ENCODE measurements at regions not wholly inside any gene's neighbourhood (a gene's known extent, or its start where the extent isn't known, plus 50 kb on each side); places are given as distances from the start of the nearest gene placed in this dataset.
"Not testable (repeated sequence)": the region's sequence is repeated elsewhere in the genome, so short reads cannot be mapped to it uniquely, and the experiment has no call there.

DNA sequence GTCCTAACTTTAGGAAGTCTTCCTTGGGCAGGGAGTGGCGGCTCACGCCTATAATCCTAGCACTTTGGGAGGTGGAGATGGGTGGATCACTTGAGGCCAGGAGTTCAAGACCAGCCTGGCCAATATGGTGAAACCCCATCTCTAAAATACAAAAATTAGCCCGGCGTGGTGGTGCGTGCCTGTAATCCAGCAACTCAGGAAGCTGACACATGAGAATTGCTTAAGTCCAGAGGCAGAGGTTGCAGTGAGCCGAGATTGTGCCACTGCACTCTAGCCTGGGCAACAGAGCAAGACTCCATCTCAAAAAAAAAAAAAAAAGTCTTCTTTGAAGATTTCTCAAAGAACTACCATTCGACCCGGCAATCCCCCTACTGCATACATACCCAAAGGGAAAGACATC is 50.0 kb upstream of the GPCPD1 start:
- H3K4me2 ChIP-seq (ENCODE audit: control insufficient read depth, insufficient read depth); H3K9ac ChIP-seq (ENCODE audit: control insufficient read depth, insufficient read depth, low read length); BruUV-seq (replicated peaks); H3K9me3 ChIP-seq (replicated peaks; ENCODE audit: control insufficient read depth, insufficient read depth, low read length); H3K79me2 ChIP-seq (ENCODE audit: control insufficient read depth, insufficient read depth, low read length); FAIRE-seq; ATAC-seq; DNase-seq (ENCODE audit: low read depth, low spot score); in situ Hi-C loops (cut with MboI); H3K27me3 ChIP-seq (replicated peaks in 1 of 2; ENCODE audit: control insufficient read depth in 2 of 2, insufficient read depth in 2 of 2, low read length in 1 of 2); H3K36me3 ChIP-seq (ENCODE audit: control insufficient read depth in 2 of 2, insufficient read depth in 2 of 2, low read length in 1 of 2); H3K27ac ChIP-seq (ENCODE audit: control insufficient read depth, insufficient read depth); H4K20me1 ChIP-seq (ENCODE audit: control insufficient read depth, insufficient read depth); intact Hi-C loops (cut with micrococcal nuclease; ENCODE audit: unreplicated experiment); H3K4me3 ChIP-seq; H2AFZ ChIP-seq (ENCODE audit: control insufficient read depth, low read depth, low read length): not testable (repeated sequence)
- WGBS (ENCODE audit: insufficient coverage, insufficient replicate concordance, low lambda C conversion rate, missing lambda C conversion rate), result 98% methylated on average over 8 of the region's 8 CpGs
- SMC1A ChIA-PET (ENCODE audit: uncharacterized antibody, unreplicated experiment), result interaction anchor here (0.8 to 9.1 kb wide), 6 partner anchors 14 to 131 kb away, joined by 3 to 78 read pairs (median 5); partner anchors contain the start of gene SHLD1
- CTCF ChIA-PET, result interaction anchor here (1.2 kb wide), 1 partner anchor 98 kb away, joined by 3 read pairs; no protein-coding TSS in a partner anchor
- H3K4me1 ChIP-seq (ENCODE audit: control insufficient read depth, insufficient read depth, low read length), result peaks cover 10% of the 10 kb centered on the region
- RAD21 ChIA-PET (ENCODE audit: unreplicated experiment), result interaction anchor here (0.6 to 8.4 kb wide), 4 partner anchors 10 to 85 kb away, joined by 3 to 118 read pairs (median 6); no protein-coding TSS in a partner anchor
- POLR2A ChIA-PET, result interaction anchor here (0.9 to 1.2 kb wide), 2 partner anchors 13 to 98 kb away, joined by 3 to 6 read pairs; no protein-coding TSS in a partner anchor

All from GM12878 (cell line).